GM12878 (cell line): ENCODE measurements at regions not wholly inside any gene's neighbourhood (a gene's known extent, or its start where the extent isn't known, plus 50 kb on each side); places are given as distances from the start of the nearest gene placed in this dataset.

Source experiments
- ATAC-seq: fragments of 200-7000 bp; cut with Tn5 transposase; 3 replicates; pipeline ENCODE4 v1.9.1; 2020; ENCODE audit warnings: mild to moderate bottlenecking, moderate library complexity
- BruUV-seq: library from RNA; stranded (reverse); fragments of 400-500 nt; replicated peaks from 2 replicates; lab custom pipeline; 2021; lab: Mats Ljungman, UMichigan
- CTCF ChIA-PET: fragments of 300-600 bp; sonication (Branson Sonifier 250); formaldehyde crosslinking; extraction: SDS; loops from one replicate; lab custom pipeline; 2021; ENCODE audit warnings: inconsistent platforms; lab: Yijun Ruan, JAX
- POLR2A ChIA-PET: fragments of 350-600 bp; formaldehyde crosslinking; extraction: SDS; loops from one replicate; lab custom pipeline; 2021; ENCODE audit warnings: inconsistent platforms; lab: Charles Lee
- RAD21 ChIA-PET: fragments of 300-600 bp; sonication (Branson Sonifier 250); formaldehyde crosslinking; loops from one replicate; lab custom pipeline; 2023; ENCODE audit warnings: antibody characterized with exemption; ENCODE audit not compliant: unreplicated experiment; lab: Charles Lee
- SMC1A ChIA-PET: fragments of 300-600 bp; sonication (Branson Sonifier 250); formaldehyde crosslinking; loops from one replicate; lab custom pipeline; 2023; ENCODE audit not compliant: unreplicated experiment, uncharacterized antibody; lab: Charles Lee
- DNase-seq: peaks from one replicate; pipeline ENCODE4 v3.0.0-alpha.2; 2011; ENCODE audit warnings: low read depth, low spot score
- FAIRE-seq: peaks from 3 replicates; lab custom pipeline; 2011; peaks lifted over from hg19 to GRCh38; lab: Jason Lieb, UNC
- H2AFZ ChIP-seq: 2 replicates; pipeline ENCODE4 v1.6.0; 2011; ENCODE audit warnings: low read depth, low read length, control low read depth; ENCODE audit not compliant: control insufficient read depth
- H3K27ac ChIP-seq: 2 replicates; pipeline ENCODE4 v1.5.1; 2011; ENCODE audit warnings: control low read depth; ENCODE audit not compliant: control insufficient read depth, insufficient read depth
- H3K27me3 ChIP-seq, 2 experiments: replicated peaks in 1 of 2; 2 replicates each; pipeline versions ENCODE4 v1.6.0 to v1.6.1; 2011; ENCODE audit warnings: low read length in 1 of 2; ENCODE audit not compliant: control insufficient read depth in 2 of 2, insufficient read depth in 2 of 2
- H3K36me3 ChIP-seq, 2 experiments: 2 replicates each; pipeline ENCODE4 v1.5.1; 2011; ENCODE audit warnings: low read length in 1 of 2; ENCODE audit not compliant: control insufficient read depth in 2 of 2, insufficient read depth in 2 of 2
- H3K4me1 ChIP-seq: 2 replicates; pipeline ENCODE4 v1.6.1; 2011; ENCODE audit warnings: mild to moderate bottlenecking, low read length, moderate library complexity, mixed read lengths; ENCODE audit not compliant: control insufficient read depth, insufficient read depth
- H3K4me2 ChIP-seq: 2 replicates; pipeline ENCODE4 v1.6.0; 2011; ENCODE audit warnings: control low read depth; ENCODE audit not compliant: control insufficient read depth, insufficient read depth
- H3K4me3 ChIP-seq: fragments of 200-600 bp; sonication (generic); 2 replicates; pipeline ENCODE4 v1.5.1; 2016
- H3K79me2 ChIP-seq: 2 replicates; pipeline ENCODE4 v1.6.0; 2011; ENCODE audit warnings: low read length; ENCODE audit not compliant: control insufficient read depth, insufficient read depth
- H3K9ac ChIP-seq: 2 replicates; pipeline ENCODE4 v1.8.0; 2011; ENCODE audit warnings: low read length, control low read depth, mixed read lengths; ENCODE audit not compliant: control insufficient read depth, insufficient read depth
- H3K9me3 ChIP-seq: replicated peaks from 3 replicates; pipeline ENCODE4 v1.5.1; 2011; ENCODE audit warnings: mild to moderate bottlenecking, low read length; ENCODE audit not compliant: control insufficient read depth, insufficient read depth
- H4K20me1 ChIP-seq: 2 replicates; pipeline ENCODE4 v1.6.0; 2011; ENCODE audit not compliant: control insufficient read depth, insufficient read depth
- ATF3 ChIP-seq: IDR thresholded peaks from 2 replicates; pipeline ENCODE4 v1.6.1; 2011; ENCODE audit warnings: low read depth, mild to moderate bottlenecking, low read length, moderate library complexity, borderline replicate concordance; ENCODE audit errors: extremely low read depth
- CUX1 ChIP-seq: IDR thresholded peaks from 2 replicates; pipeline ENCODE4 v1.6.1; 2012; ENCODE audit warnings: improper control_type of control experiment, low read depth, low read length; ENCODE audit not compliant: insufficient replicate concordance
- IKZF1 ChIP-seq: fragments of 450-650 bp; conservative IDR thresholded peaks from 2 replicates; pipeline ENCODE4 v1.6.1; 2017; ENCODE audit warnings: antibody characterized with exemption, mild to moderate bottlenecking
- IRF5 ChIP-seq: fragments of 450-650 bp; IDR thresholded peaks from 2 replicates; pipeline ENCODE4 v1.6.1; 2017; ENCODE audit warnings: borderline replicate concordance
- KDM1A ChIP-seq: fragments of 200-600 bp; sonication (generic); IDR thresholded peaks from 2 replicates; pipeline ENCODE4 v1.6.1; 2016; ENCODE audit warnings: borderline replicate concordance
- KLF5 ChIP-seq: fragments of 450-650 bp; IDR thresholded peaks from 2 replicates; pipeline ENCODE4 v1.6.1; 2014; ENCODE audit warnings: mild to moderate bottlenecking; ENCODE audit not compliant: partially characterized antibody
- MAX ChIP-seq: IDR thresholded peaks from 2 replicates; pipeline ENCODE4 v1.6.1; 2012; ENCODE audit warnings: low read depth, low read length, improper control_type of control experiment
- MEF2A ChIP-seq: IDR thresholded peaks from 2 replicates; pipeline ENCODE4 v1.6.1; 2011; ENCODE audit warnings: low read depth, mild to moderate bottlenecking, low read length, moderate library complexity; ENCODE audit not compliant: insufficient read depth
- MLLT1 ChIP-seq: fragments of 450-650 bp; IDR thresholded peaks from 2 replicates; pipeline ENCODE4 v1.6.1; 2016; ENCODE audit warnings: mild to moderate bottlenecking
- PKNOX1 ChIP-seq: fragments of 450-650 bp; IDR thresholded peaks from 2 replicates; pipeline ENCODE4 v1.6.1; 2016; ENCODE audit warnings: mild to moderate bottlenecking
- SUPT20H ChIP-seq: IDR thresholded peaks from 2 replicates; pipeline ENCODE4 v1.6.1; 2011; ENCODE audit warnings: low read depth, mild to moderate bottlenecking, low read length, moderate library complexity, borderline replicate concordance; ENCODE audit not compliant: control insufficient read depth
- ZSCAN29 ChIP-seq: fragments of 450-650 bp; IDR thresholded peaks from 2 replicates; pipeline ENCODE4 v1.6.1; 2017; ENCODE audit warnings: mild to moderate bottlenecking, moderate library complexity
- WGBS: methylation state at CpG from one replicate; pipeline ENCODE4 v1.1.6; 2016; ENCODE audit warnings: low lambda C conversion rate; ENCODE audit not compliant: insufficient replicate concordance, insufficient coverage; ENCODE audit errors: missing lambda C conversion rate; 5-methylcytosine and 5-hydroxymethylcytosine counted together
- in situ Hi-C: fragments of 300-500 bp; cut with MboI; formaldehyde crosslinking; loops from 9 replicates; pipeline ENCODE4 v1.14.3; 2018; ENCODE audit warnings: mixed read lengths
- intact Hi-C: fragments of 100-400 bp; cut with micrococcal nuclease; formaldehyde crosslinking; loops from one replicate; pipeline ENCODE4 v1.14.2; 2022; ENCODE audit not compliant: unreplicated experiment

- ATAC-seq (no peak), DNase-seq (peak; percentile 78)
- Histone ChIP-seq H3K27me3 (no peaks in the 10 kb centered on the region), H3K9me3 (no peaks in the 10 kb centered on the region), H3K4me2 (no peak overlapping the region), H4K20me1 (no peaks in the 10 kb centered on the region), H3K4me1 (no peaks in the 10 kb centered on the region), H3K79me2 (no peaks in the 10 kb centered on the region), H2AFZ (no peak overlapping the region), H3K27ac (no peak overlapping the region), H3K36me3 (no peaks in the 10 kb centered on the region), H3K4me3 (no peak overlapping the region), H3K9ac (no peak overlapping the region)
- ChIA-PET SMC1A (no interaction called here), POLR2A (no interaction called here), CTCF (no interaction called here), RAD21 (no interaction called here)
- intact Hi-C loops (no loop called here), in situ Hi-C loops (no loop called here)
- no TSS peak for BruUV-seq
- no CpG with 5 or more reads among the region's 3 CpGs for WGBS
- TF ChIP-seq KDM1A, result no peak
- no peak for TF ChIP-seq KLF5
- no peak for TF ChIP-seq SUPT20H
- TF ChIP-seq CUX1, result no peak
- no peak for TF ChIP-seq IRF5
- no peak for TF ChIP-seq IKZF1
- no peak for TF ChIP-seq ZSCAN29
- TF ChIP-seq MEF2A, result no peak
- no peak for TF ChIP-seq MAX
- no peak for TF ChIP-seq PKNOX1
- no peak for TF ChIP-seq ATF3
- no peak for TF ChIP-seq MLLT1
- TF ChIP-seq, all 136 proteins: peak for 0
- FAIRE-seq, result no peak
Measured at GRCh38 chrY:10627116-10627515, 1099.4 kb downstream of the TSPY10 start.
